ACC112 (cell line): ENCODE measurements at regions not wholly inside any gene's neighbourhood (a gene's known extent, or its start where the extent isn't known, plus 50 kb on each side); places are given as distances from the start of the nearest gene placed in this dataset.

Experiments used
- H2AFZ ChIP-seq: fragments of 200-600 bp; sonication (generic); one replicate; pipeline ENCODE4 v1.6.0; 2017; ENCODE audit warnings: antibody characterized with exemption, low read length; ENCODE audit not compliant: unreplicated experiment
- H3K27ac ChIP-seq: fragments of 200-600 bp; sonication (generic); 2 replicates; pipeline ENCODE4 v1.5.1; 2014; ENCODE audit warnings: low read depth, mild to moderate bottlenecking, antibody characterized with exemption, low read length, moderate library complexity
- H3K27me3 ChIP-seq: fragments of 200-600 bp; sonication (generic); 2 replicates; pipeline ENCODE4 v1.6.1; 2014; ENCODE audit warnings: mild to moderate bottlenecking, antibody characterized with exemption, low read length, moderate library complexity, mixed read lengths; ENCODE audit not compliant: insufficient read depth
- H3K36me3 ChIP-seq: fragments of 200-600 bp; sonication (generic); 2 replicates; pipeline ENCODE4 v1.6.1; 2016; ENCODE audit warnings: mild to moderate bottlenecking, antibody characterized with exemption, low read length, moderate library complexity, mixed read lengths; ENCODE audit not compliant: insufficient read depth
- H3K4me1 ChIP-seq: fragments of 200-600 bp; sonication (generic); one replicate; pipeline ENCODE4 v1.6.1; 2016; ENCODE audit warnings: low read length, mixed read lengths; ENCODE audit not compliant: insufficient read depth, unreplicated experiment, control insufficient read depth
- H3K4me3 ChIP-seq: fragments of 200-600 bp; sonication (generic); 2 replicates; pipeline ENCODE4 v1.5.1; 2014; ENCODE audit warnings: mild to moderate bottlenecking, low read depth, low read length
- H3K79me2 ChIP-seq: fragments of 200-600 bp; sonication (generic); one replicate; pipeline ENCODE4 v1.6.0; 2016; ENCODE audit warnings: low read length; ENCODE audit not compliant: control insufficient read depth, unreplicated experiment, insufficient read depth

- Histone ChIP-seq H3K4me1 (no peaks in the 10 kb centered on the region), H3K79me2 (no peaks in the 10 kb centered on the region), H3K36me3 (no peaks in the 10 kb centered on the region), H3K4me3 (no peak overlapping the region), H3K27me3 (no peaks in the 10 kb centered on the region), H3K27ac (no peak overlapping the region), H2AFZ (no peak overlapping the region)
Observed at GRCh38 chr7:136163340-136163801, 186.2 kb upstream of the MTPN start.

GRCh38 chr7:136150311-136150710, 173.2 kb upstream of the MTPN start:
- Histone ChIP-seq H3K36me3 (no peaks in the 10 kb centered on the region), H3K27ac (no peak overlapping the region), H3K4me1 (no peaks in the 10 kb centered on the region), H3K79me2 (no peaks in the 10 kb centered on the region), H2AFZ (no peak overlapping the region), H3K4me3 (no peak overlapping the region), H3K27me3 (no peaks in the 10 kb centered on the region)

GRCh38 chr7:136148920-136149319, 171.8 kb upstream of the MTPN start:
- Histone ChIP-seq H3K4me3 (no peak overlapping the region), H2AFZ (no peak overlapping the region), H3K79me2 (no peaks in the 10 kb centered on the region), H3K36me3 (no peaks in the 10 kb centered on the region), H3K4me1 (no peaks in the 10 kb centered on the region), H3K27ac (no peak overlapping the region), H3K27me3 (no peaks in the 10 kb centered on the region)

GRCh38 chr7:136146925-136147324, 169.8 kb upstream of the MTPN start:
- no peaks in the 10 kb centered on the region for H3K4me1 ChIP-seq
- no peak overlapping the region for H3K27ac ChIP-seq
- H3K36me3 ChIP-seq = no peaks in the 10 kb centered on the region
- H2AFZ ChIP-seq = no peak overlapping the region
- no peaks in the 10 kb centered on the region for H3K27me3 ChIP-seq
- H3K4me3 ChIP-seq = no peak overlapping the region
- H3K79me2 ChIP-seq = no peaks in the 10 kb centered on the region

- Histone ChIP-seq H3K4me1 (no peaks in the 10 kb centered on the region), H3K27ac (no peak overlapping the region), H3K4me3 (no peak overlapping the region), H3K27me3 (peaks cover 5% of the 10 kb centered on the region; the same call in 1 of the 2 replicates), H3K36me3 (no peaks in the 10 kb centered on the region), H3K79me2 (no peaks in the 10 kb centered on the region), H2AFZ (no peak overlapping the region)
Observed at GRCh38 chr7:136144182-136144581, 167.0 kb upstream of the MTPN start.

GRCh38 chr7:136143271-136143670, 166.1 kb upstream of the MTPN start:
- H3K79me2 ChIP-seq = no peaks in the 10 kb centered on the region
- H3K4me1 ChIP-seq = no peaks in the 10 kb centered on the region
- H3K27me3 ChIP-seq = peaks cover 5% of the 10 kb centered on the region; the same call in 1 of the 2 replicates
- H3K27ac ChIP-seq = no peak overlapping the region
- H3K36me3 ChIP-seq = no peaks in the 10 kb centered on the region
- no peak overlapping the region for H3K4me3 ChIP-seq
- no peak overlapping the region for H2AFZ ChIP-seq

GRCh38 chr7:136142583-136142982, 165.4 kb upstream of the MTPN start:
- H3K27ac ChIP-seq = no peak overlapping the region

GRCh38 chr7:136140469-136140868, 163.3 kb upstream of the MTPN start:
- H3K27ac ChIP-seq = no peak overlapping the region
- no peak overlapping the region for H2AFZ ChIP-seq
- H3K4me1 ChIP-seq = no peaks in the 10 kb centered on the region
- peaks cover 5% of the 10 kb centered on the region; the same call in 1 of the 2 replicates for H3K27me3 ChIP-seq
- H3K36me3 ChIP-seq = no peaks in the 10 kb centered on the region
- no peak overlapping the region for H3K4me3 ChIP-seq
- H3K79me2 ChIP-seq = no peaks in the 10 kb centered on the region

More at GRCh38 chr7:136142583-136142982, 165.4 kb upstream of the MTPN start:
- Histone ChIP-seq H2AFZ (no peak overlapping the region), H3K27me3 (peaks cover 5% of the 10 kb centered on the region; the same call in 1 of the 2 replicates), H3K4me3 (no peak overlapping the region), H3K4me1 (no peaks in the 10 kb centered on the region), H3K79me2 (no peaks in the 10 kb centered on the region), H3K36me3 (no peaks in the 10 kb centered on the region)

GRCh38 chr7:136139417-136139816, 162.3 kb upstream of the MTPN start:
- Histone ChIP-seq H3K79me2 (no peaks in the 10 kb centered on the region), H3K27ac (no peak overlapping the region), H3K36me3 (no peaks in the 10 kb centered on the region), H2AFZ (no peak overlapping the region), H3K4me1 (no peaks in the 10 kb centered on the region), H3K27me3 (peaks cover 5% of the 10 kb centered on the region; the same call in 1 of the 2 replicates), H3K4me3 (no peak overlapping the region)

GRCh38 chr7:136138991-136139390, 161.8 kb upstream of the MTPN start:
- peaks cover 5% of the 10 kb centered on the region; the same call in 1 of the 2 replicates for H3K27me3 ChIP-seq
- H2AFZ ChIP-seq = no peak overlapping the region
- H3K4me3 ChIP-seq = no peak overlapping the region
- H3K27ac ChIP-seq = no peak overlapping the region
- H3K4me1 ChIP-seq = no peaks in the 10 kb centered on the region
- H3K36me3 ChIP-seq = no peaks in the 10 kb centered on the region
- H3K79me2 ChIP-seq = no peaks in the 10 kb centered on the region

GRCh38 chr7:136136906-136137454, 159.8 kb upstream of the MTPN start:
- H3K27ac ChIP-seq = no peak overlapping the region
- H3K4me1 ChIP-seq = no peaks in the 10 kb centered on the region
- H3K4me3 ChIP-seq = no peak overlapping the region
- H3K27me3 ChIP-seq = peaks cover 5% of the 10 kb centered on the region; the same call in 1 of the 2 replicates
- H3K36me3 ChIP-seq = no peaks in the 10 kb centered on the region
- no peak overlapping the region for H2AFZ ChIP-seq
- no peaks in the 10 kb centered on the region for H3K79me2 ChIP-seq
